Caco-2 (cell line): ENCODE measurements at regions not wholly inside any gene's neighbourhood (a gene's known extent, or its start where the extent isn't known, plus 50 kb on each side); places are given as distances from the start of the nearest gene placed in this dataset.

Source experiments
- BruUV-seq: library from RNA; stranded (reverse); fragments of 400-500 nt; replicated peaks from 2 replicates; lab custom pipeline; 2021; lab: Mats Ljungman, UMichigan
- CTCF ChIA-PET: fragments of 300-600 bp; sonication (Branson Sonifier 250); formaldehyde crosslinking; loops from one replicate; lab custom pipeline; 2022; ENCODE audit warnings: antibody characterized with exemption; lab: Charles Lee
- POLR2A ChIA-PET: fragments of 300-600 bp; sonication (Branson Sonifier 250); formaldehyde crosslinking; loops from one replicate; lab custom pipeline; 2022; ENCODE audit warnings: antibody characterized with exemption; lab: Charles Lee
- DNase-seq, 2 experiments: peaks; one replicate each; pipeline versions ENCODE4 v3.0.0 to v3.0.0-alpha.2; 2020 to 2022
- H3K27me3 ChIP-seq: replicated peaks from 2 replicates; pipeline ENCODE4 v1.6.0; 2011; ENCODE audit warnings: low read length; ENCODE audit not compliant: control insufficient read depth, insufficient read depth
- H3K36me3 ChIP-seq: 2 replicates; pipeline ENCODE4 v1.5.1; 2011; ENCODE audit warnings: low read length; ENCODE audit not compliant: control insufficient read depth, insufficient read depth
- H3K4me1 ChIP-seq: fragments of 250-450 bp; sonication (Bioruptor Pico); 2 replicates; pipeline ENCODE4 v1.5.1; 2020; ENCODE audit warnings: mild to moderate bottlenecking
- H3K4me3 ChIP-seq: 2 replicates; pipeline ENCODE4 v1.5.1; 2011; ENCODE audit warnings: low read depth, mild to moderate bottlenecking, control low read depth, low read length
- H3K9me3 ChIP-seq: fragments of 250-450 bp; sonication (Bioruptor Pico); 2 replicates; pipeline ENCODE4 v1.5.1; 2020; ENCODE audit warnings: mild to moderate bottlenecking, moderate library complexity
- H3K27ac Mint-ChIP-seq: one replicate; pipeline ENCODE4 v1.8.0; 2022; ENCODE audit warnings: mixed read lengths; ENCODE audit not compliant: unreplicated experiment
- H3K27me3 Mint-ChIP-seq: one replicate; pipeline ENCODE4 v1.8.0; 2022; ENCODE audit warnings: mixed read lengths; ENCODE audit not compliant: insufficient read depth, unreplicated experiment
- H3K36me3 Mint-ChIP-seq: one replicate; pipeline ENCODE4 v1.8.0; 2022; ENCODE audit warnings: mild to moderate bottlenecking, mixed read lengths; ENCODE audit not compliant: insufficient read depth, unreplicated experiment
- H3K4me1 Mint-ChIP-seq: one replicate; pipeline ENCODE4 v1.8.0; 2022; ENCODE audit warnings: low read depth, mixed read lengths; ENCODE audit not compliant: unreplicated experiment
- H3K4me3 Mint-ChIP-seq: one replicate; pipeline ENCODE4 v1.8.0; 2022; ENCODE audit warnings: mild to moderate bottlenecking, moderate library complexity, mixed read lengths; ENCODE audit not compliant: unreplicated experiment
- H3K9me3 Mint-ChIP-seq: one replicate; pipeline ENCODE4 v1.8.0; 2022; ENCODE audit warnings: mixed read lengths; ENCODE audit not compliant: unreplicated experiment
- intact Hi-C: fragments of 100-400 bp; cut with micrococcal nuclease; formaldehyde crosslinking; loops from one replicate; pipeline ENCODE4 v1.10.0; 2022; ENCODE audit not compliant: unreplicated experiment
- TF ChIP-seq, protein P1 (sequence below), 2 experiments: fragments of 200-600 bp in 1 of 2; IDR thresholded peaks; 1 replicate in 1 of 2; 2 replicates in 1 of 2; pipeline versions ENCODE4 v1.5.1 to v1.8.0; 2011 to 2022; ENCODE audit warnings: antibody characterized with exemption in 1 of 2, control low read depth in 1 of 2, inconsistent platforms in 1 of 2, low read depth in 1 of 2, low read length in 1 of 2, mild to moderate bottlenecking in 1 of 2, moderate library complexity in 1 of 2; ENCODE audit not compliant: insufficient read depth in 1 of 2, severe bottlenecking in 1 of 2, unreplicated experiment in 1 of 2

GRCh38 chr5:89447027-89447426, 564.0 kb upstream of the MEF2C start:
- no TSS peak for BruUV-seq
- DNase-seq = no peak
- intact Hi-C loops = no loop called here
- TF ChIP-seq, protein P1, sequence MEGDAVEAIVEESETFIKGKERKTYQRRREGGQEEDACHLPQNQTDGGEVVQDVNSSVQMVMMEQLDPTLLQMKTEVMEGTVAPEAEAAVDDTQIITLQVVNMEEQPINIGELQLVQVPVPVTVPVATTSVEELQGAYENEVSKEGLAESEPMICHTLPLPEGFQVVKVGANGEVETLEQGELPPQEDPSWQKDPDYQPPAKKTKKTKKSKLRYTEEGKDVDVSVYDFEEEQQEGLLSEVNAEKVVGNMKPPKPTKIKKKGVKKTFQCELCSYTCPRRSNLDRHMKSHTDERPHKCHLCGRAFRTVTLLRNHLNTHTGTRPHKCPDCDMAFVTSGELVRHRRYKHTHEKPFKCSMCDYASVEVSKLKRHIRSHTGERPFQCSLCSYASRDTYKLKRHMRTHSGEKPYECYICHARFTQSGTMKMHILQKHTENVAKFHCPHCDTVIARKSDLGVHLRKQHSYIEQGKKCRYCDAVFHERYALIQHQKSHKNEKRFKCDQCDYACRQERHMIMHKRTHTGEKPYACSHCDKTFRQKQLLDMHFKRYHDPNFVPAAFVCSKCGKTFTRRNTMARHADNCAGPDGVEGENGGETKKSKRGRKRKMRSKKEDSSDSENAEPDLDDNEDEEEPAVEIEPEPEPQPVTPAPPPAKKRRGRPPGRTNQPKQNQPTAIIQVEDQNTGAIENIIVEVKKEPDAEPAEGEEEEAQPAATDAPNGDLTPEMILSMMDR (IDR thresholded peaks at IDR 0.05; ENCODE audit: insufficient read depth in 1 of 2, low read depth in 1 of 2, low read length in 1 of 2, severe bottlenecking in 1 of 2, unreplicated experiment in 1 of 2) = no peak
- Mint-ChIP-seq H3K9me3 (no peaks in the 10 kb centered on the region), H3K4me1 (no peaks in the 10 kb centered on the region), H3K4me3 (no peak overlapping the region), H3K27me3 (peaks cover 2% of the 10 kb centered on the region), H3K36me3 (no peaks in the 10 kb centered on the region), H3K27ac (no peak overlapping the region)
- Histone ChIP-seq H3K36me3 (no peaks in the 10 kb centered on the region), H3K9me3 (no peaks in the 10 kb centered on the region), H3K27me3 (no peaks in the 10 kb centered on the region), H3K4me3 (no peak overlapping the region), H3K4me1 (no peaks in the 10 kb centered on the region)
- ChIA-PET CTCF (no interaction called here), POLR2A (no interaction called here)

DNA sequence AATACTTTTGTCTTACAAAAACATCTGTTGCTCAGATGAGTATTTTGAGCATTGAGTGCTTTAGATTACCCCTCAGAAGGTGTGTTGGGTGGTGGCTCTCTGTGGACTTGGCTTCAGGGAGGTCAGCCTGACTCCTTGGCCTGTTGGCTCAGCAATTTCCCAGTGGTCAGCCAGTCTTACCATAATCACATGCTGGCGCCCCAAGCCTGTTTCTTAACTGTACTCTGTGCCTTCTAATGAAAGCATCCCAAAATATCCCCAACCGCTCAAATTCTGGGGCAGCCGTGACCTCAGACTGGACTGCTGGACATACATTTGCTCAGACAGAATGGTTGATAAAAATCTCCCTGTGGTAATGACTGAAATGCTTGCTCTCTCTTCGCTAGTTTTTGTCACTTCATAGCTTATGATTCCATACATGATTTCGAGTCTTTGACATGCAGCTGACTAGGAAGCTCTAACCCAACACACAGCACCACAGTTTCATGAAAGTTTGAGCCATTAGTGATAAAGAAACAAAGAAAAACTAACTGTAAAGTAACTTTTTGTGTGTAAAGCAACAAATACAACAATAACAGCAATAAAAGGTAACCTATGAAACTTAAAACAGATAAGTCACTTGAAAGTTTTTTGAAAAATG, 562.2 kb upstream of the MEF2C start:
- no peaks in the 10 kb centered on the region for H3K4me1 Mint-ChIP-seq
- H3K27me3 ChIP-seq = no peaks in the 10 kb centered on the region
- no peaks in the 10 kb centered on the region for H3K36me3 ChIP-seq
- no peak overlapping the region for H3K4me3 ChIP-seq
- ChIA-PET POLR2A (no interaction called here), CTCF (no interaction called here)
- H3K4me1 ChIP-seq = no peaks in the 10 kb centered on the region
- no peaks in the 10 kb centered on the region for H3K9me3 Mint-ChIP-seq
- intact Hi-C loops = no loop called here
- H3K36me3 Mint-ChIP-seq = no peaks in the 10 kb centered on the region
- no peak overlapping the region for H3K4me3 Mint-ChIP-seq
- TF ChIP-seq, protein P1 (IDR thresholded peaks at IDR 0.05; ENCODE audit: insufficient read depth in 1 of 2, low read depth in 1 of 2, low read length in 1 of 2, severe bottlenecking in 1 of 2, unreplicated experiment in 1 of 2) = no peak
- H3K9me3 ChIP-seq = no peaks in the 10 kb centered on the region
- H3K27me3 Mint-ChIP-seq = peaks cover 2% of the 10 kb centered on the region
- BruUV-seq = no TSS peak
- DNase-seq = no peak
- no peak overlapping the region for H3K27ac Mint-ChIP-seq

DNA sequence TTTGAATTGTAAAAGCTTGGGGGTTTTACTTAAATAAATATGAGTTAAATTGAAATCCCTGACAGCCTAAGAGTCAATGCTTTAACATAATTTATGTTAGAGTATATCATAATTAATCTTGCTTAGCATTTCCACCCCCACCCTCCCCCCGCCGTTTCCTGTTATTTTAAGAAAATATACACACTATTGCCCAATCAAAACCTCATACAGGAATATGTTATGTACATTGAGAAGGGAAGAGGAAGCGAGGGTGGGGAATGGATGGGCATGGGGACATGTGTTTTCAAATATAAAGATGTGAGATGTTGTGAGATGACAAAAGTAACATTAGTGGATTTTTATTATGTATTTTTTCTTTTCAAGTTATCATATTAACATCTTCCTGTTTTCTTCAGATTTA, 561.1 kb upstream of the MEF2C start:
- ChIA-PET POLR2A (no interaction called here), CTCF (no interaction called here)
- BruUV-seq = no TSS peak
- no peaks in the 10 kb centered on the region for H3K9me3 ChIP-seq
- H3K27me3 Mint-ChIP-seq = peaks cover 2% of the 10 kb centered on the region
- no peak overlapping the region for H3K27ac Mint-ChIP-seq
- H3K4me1 ChIP-seq = no peaks in the 10 kb centered on the region
- H3K9me3 Mint-ChIP-seq = no peaks in the 10 kb centered on the region
- H3K4me3 Mint-ChIP-seq = no peak overlapping the region
- H3K27me3 ChIP-seq = no peaks in the 10 kb centered on the region
- intact Hi-C loops = no loop called here
- TF ChIP-seq, protein P1 (IDR thresholded peaks at IDR 0.05; ENCODE audit: insufficient read depth in 1 of 2, low read depth in 1 of 2, low read length in 1 of 2, severe bottlenecking in 1 of 2, unreplicated experiment in 1 of 2) = no peak
- H3K36me3 Mint-ChIP-seq = no peaks in the 10 kb centered on the region
- H3K4me1 Mint-ChIP-seq = no peaks in the 10 kb centered on the region
- H3K36me3 ChIP-seq = no peaks in the 10 kb centered on the region
- no peak for DNase-seq
- no peak overlapping the region for H3K4me3 ChIP-seq
